ENCODE measurements at regions not wholly inside any gene's neighbourhood (a gene's known extent, or its start where the extent isn't known, plus 50 kb on each side); places are given as distances from the start of the nearest gene placed in this dataset.

DNA sequence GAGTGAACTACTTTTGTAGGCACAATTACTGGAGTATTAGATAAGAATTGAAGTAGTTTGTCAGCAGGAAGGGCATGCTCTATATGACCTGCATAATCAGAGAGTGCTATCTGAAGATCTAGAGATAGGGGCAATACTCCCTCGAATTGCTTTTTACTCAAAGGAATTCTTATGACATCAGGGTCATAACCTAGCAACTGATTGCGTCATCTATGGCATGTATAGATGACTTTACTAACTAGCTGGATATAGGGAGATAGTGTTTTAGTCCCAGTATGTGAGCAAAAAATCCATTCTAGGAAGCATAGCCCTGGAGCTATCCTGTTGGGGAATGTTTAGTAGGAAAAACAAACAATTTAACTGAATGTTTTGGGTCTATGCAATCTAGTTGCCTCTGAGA lies 109.5 kb upstream of the ZNF267 start:
- TF ChIP-seq POLR2AphosphoS5 (IDR thresholded peaks at IDR 0.05; ENCODE audit: low read depth, low read length) (no peak), FOXP2 (optimal IDR thresholded peaks at IDR 0.05; ENCODE audit: borderline replicate concordance, extremely low read depth, extremely low read length, insufficient read depth) (no peak), TAF1 (IDR thresholded peaks at IDR 0.05; ENCODE audit: borderline replicate concordance, insufficient read depth, low read length) (no peak)
- TF ChIP-seq, protein P1, sequence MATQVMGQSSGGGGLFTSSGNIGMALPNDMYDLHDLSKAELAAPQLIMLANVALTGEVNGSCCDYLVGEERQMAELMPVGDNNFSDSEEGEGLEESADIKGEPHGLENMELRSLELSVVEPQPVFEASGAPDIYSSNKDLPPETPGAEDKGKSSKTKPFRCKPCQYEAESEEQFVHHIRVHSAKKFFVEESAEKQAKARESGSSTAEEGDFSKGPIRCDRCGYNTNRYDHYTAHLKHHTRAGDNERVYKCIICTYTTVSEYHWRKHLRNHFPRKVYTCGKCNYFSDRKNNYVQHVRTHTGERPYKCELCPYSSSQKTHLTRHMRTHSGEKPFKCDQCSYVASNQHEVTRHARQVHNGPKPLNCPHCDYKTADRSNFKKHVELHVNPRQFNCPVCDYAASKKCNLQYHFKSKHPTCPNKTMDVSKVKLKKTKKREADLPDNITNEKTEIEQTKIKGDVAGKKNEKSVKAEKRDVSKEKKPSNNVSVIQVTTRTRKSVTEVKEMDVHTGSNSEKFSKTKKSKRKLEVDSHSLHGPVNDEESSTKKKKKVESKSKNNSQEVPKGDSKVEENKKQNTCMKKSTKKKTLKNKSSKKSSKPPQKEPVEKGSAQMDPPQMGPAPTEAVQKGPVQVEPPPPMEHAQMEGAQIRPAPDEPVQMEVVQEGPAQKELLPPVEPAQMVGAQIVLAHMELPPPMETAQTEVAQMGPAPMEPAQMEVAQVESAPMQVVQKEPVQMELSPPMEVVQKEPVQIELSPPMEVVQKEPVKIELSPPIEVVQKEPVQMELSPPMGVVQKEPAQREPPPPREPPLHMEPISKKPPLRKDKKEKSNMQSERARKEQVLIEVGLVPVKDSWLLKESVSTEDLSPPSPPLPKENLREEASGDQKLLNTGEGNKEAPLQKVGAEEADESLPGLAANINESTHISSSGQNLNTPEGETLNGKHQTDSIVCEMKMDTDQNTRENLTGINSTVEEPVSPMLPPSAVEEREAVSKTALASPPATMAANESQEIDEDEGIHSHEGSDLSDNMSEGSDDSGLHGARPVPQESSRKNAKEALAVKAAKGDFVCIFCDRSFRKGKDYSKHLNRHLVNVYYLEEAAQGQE (IDR thresholded peaks at IDR 0.05; ENCODE audit: insufficient read depth in 1 of 2, low read depth in 2 of 2, low read length in 2 of 2), result no peak

All from PFSK-1 (cell line).